ENCODE measurements at regions not wholly inside any gene's neighbourhood (a gene's known extent, or its start where the extent isn't known, plus 50 kb on each side); places are given as distances from the start of the nearest gene placed in this dataset.

- no peak for DNase-seq (ENCODE audit: low spot score)
Observed at GRCh38 chr5:129821477-129822131, 73.7 kb downstream of the MINAR2 start.

- no peak for DNase-seq (ENCODE audit: low spot score)
Observed at GRCh38 chr5:129830288-129830687, 74.0 kb upstream of the CHSY3 start.

GRCh38 chr5:129836321-129836720 lies 67.9 kb upstream of the CHSY3 start:
- no peak for DNase-seq (ENCODE audit: low spot score)

- no peak for DNase-seq (ENCODE audit: low spot score)
Observed at GRCh38 chr5:129844764-129845163, 59.5 kb upstream of the CHSY3 start.

GRCh38 chr5:129852747-129853352 lies 51.4 kb upstream of the CHSY3 start:
- peak; percentile 38 for DNase-seq (ENCODE audit: low spot score)

- no peak for DNase-seq (ENCODE audit: low spot score)
Observed at GRCh38 chr5:129853588-129853987, 50.7 kb upstream of the CHSY3 start.
